GM18498 (cell line): ENCODE measurements at regions not wholly inside any gene's neighbourhood (a gene's known extent, or its start where the extent isn't known, plus 50 kb on each side); places are given as distances from the start of the nearest gene placed in this dataset.

Source experiments
- ATAC-seq: cut with Tn5 transposase; IDR thresholded peaks from one replicate; pipeline ENCODE4 v1.9.1; 2021; ENCODE audit warnings: mild to moderate bottlenecking, moderate library complexity; ENCODE audit not compliant: unreplicated experiment

DNA sequence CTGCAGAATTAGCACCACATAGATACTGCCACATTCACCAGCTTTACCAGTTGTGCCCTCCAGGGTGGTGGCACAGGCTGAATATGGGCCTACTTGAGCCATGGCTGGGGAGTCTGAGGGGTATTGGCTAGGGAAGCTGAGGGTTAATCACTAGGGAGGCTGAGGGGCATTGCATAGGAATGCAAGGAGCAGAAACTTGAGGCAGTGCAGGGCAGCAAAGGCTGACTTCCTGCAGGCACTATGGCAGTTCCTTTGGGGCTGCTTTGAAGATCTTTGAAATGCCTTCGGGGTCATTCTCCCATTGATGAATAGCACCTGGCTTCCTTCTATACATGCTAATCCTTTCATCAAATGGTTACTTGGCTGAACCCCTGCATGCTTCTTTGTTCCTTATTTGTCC, 171.5 kb downstream of the RCN1 start:
- ATAC-seq, result no peak

DNA sequence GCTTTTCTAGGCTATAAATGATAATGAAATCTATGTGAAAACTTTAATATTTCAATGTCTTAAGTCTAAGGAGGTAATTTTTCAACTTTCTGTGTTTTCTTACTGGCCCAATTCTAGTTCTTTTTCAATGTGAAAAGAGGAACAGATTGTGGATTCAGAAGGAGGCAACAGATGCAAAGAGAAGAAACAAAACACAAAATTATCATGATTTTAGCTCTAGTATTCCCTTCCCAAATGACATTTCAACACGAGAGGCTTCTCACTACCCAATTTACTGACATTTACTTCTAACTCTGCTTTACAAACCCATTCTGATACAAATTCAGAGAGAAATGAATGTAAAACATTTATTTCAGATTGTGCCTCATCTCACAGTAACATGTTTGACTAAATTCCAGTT, 169.4 kb downstream of the WT1 start:
- no peak for ATAC-seq

DNA sequence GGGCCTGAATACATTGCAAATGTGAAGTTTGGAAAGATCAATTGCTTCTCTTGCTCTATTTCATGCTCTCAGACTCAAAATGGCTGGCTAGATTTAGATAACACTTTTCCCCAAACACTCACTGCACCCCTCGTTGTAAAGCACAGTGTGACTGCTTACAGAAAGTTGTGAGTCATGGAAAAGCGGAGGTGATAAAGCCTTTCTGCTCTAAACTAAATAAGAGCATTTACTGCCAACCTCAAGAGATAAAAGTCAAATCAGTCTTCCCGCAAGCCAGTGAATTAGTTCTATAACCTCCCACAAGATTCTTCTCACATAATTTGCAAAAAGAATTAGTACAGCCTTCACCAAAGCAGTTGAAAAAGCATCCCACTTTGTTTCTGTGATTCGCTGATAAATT, 168.7 kb downstream of the WT1 start:
- ATAC-seq, result no peak

DNA sequence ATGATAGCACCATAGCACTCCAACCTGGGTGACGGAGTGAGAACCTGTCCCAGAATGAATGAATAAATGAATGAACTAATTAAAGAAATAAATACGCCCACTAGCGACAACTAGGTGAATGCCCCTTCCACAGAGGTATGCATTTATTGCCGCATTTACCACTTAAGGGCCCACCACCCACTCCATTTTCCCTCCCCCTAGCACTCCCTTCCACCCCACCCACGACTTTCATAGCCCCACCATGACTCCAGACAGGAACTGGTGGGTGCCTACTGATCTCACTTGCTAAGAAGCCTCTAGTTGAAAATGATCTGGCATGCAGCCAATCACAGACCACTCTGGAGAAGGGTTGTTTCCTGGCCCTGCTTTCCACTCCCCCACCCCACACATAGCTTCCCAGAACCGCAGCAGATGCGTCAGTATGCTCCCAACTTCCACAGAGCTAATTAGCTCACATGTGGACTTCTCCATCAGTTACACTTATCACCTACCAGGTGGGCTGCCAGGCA, 167.6 kb downstream of the WT1 start:
- ATAC-seq, result no peak

DNA sequence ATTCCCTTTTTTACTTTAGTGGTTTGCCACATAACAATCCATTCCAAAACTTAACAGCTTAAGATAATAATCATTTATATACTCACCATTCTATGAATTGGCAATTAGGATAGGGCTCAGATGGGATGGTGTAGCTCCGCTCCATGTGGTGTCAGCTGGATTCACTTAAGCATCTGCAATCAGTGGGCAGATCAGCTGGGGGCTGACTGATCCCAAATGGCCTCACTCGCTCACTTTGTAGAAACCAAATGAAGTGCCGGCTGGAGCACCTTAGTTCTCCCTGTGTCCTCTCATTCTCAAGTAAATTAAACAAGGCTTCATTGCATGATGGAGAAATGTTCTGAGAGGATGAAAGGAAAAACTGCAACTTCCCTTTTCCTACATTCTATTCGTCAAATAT, 161.4 kb downstream of the WT1 start:
- ATAC-seq, result no peak

DNA sequence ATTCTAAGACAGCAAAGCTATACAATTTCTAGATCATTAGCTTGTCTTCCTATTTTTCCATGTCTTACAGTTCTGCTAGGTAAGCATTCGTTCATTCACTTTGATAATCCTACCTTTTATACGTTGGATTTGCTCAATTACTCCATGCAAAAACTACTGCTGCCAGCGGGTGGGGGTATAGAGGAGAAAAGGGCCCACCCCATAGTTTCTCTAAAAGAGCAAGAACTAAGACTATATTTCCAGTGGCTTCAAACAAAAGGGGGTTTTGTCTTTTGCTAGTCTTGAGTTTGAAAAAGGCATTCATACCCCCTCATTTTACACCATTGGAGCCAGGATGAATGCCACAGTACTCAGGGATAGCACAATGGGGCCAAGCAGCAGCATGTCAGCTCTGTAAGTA, 155.7 kb downstream of the WT1 start:
- no peak for ATAC-seq

DNA sequence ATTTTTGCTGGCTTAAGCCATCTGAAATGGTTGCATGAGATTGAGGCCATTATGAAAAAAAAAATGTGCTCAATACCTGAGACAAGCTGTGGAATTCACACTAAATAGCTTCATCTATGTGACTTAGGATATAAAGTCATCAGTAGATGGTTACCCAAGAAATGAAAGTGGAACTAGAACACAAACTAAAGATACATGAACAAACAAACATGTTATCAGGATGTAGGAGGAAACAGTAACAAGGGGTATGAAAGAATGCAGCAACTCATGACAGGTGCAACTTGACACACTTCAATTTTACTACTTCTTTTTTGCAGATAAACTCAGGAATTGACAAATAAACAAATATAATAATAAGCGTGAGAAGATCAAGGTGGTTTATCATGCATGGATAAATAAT, 155.0 kb downstream of the WT1 start:
- ATAC-seq, result no peak

DNA sequence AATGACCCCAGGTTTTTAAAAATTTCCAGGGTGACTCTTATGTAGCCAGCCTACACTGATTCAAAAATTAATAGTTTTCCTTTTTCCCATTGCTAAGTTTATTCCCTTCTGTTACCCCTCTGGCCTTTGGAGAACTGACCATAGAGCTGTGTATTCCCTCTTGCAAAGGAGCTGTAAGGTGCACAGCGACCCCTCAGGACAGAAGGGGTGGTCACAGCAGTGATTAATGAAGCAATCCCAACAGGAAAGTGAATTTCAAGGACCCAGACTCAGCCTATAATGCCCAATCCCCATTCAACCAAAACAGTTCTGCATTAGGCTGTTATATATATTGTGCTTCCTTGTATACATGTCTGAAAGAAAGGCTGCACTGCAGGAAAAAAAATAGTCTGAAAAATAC, 147.1 kb downstream of the WT1 start:
- no peak for ATAC-seq

DNA sequence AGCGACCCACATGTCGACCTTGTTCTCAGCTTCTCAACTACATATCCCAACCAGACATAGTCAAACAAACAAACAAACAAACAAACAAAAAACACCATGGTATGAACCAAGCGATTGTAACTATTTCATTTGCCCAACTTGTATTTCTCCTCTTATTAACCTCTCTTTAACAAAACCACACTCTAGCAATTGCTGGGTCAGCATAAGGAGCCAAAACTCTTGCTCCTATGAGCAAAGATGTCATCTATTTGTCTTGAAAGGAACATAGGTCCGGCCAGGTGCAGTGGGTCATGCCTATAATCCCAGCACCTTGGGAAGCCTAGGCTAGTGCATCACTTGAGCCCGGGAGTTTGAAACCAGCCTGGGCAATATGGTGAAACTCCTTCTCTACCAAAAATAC, 145.6 kb downstream of the WT1 start:
- no peak for ATAC-seq

DNA sequence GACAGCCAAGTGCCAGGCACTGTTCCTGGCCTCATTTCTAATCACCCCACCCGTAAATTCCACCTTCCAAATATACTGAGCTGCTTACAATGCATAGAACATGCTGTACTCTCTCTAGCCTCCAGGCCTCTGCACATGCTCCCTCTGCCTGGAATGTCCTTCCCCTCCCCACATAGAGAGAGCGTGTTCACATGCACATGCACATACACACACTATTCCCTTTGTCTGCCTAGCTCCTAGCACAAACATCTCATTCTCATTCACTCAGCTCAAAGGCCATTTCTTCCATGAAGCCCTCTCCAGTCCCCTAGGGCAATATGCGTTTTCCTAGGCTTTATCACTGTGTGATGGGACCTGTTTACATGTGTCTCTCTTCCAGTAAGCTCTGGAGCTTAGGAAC, 144.6 kb downstream of the WT1 start:
- no peak for ATAC-seq

DNA sequence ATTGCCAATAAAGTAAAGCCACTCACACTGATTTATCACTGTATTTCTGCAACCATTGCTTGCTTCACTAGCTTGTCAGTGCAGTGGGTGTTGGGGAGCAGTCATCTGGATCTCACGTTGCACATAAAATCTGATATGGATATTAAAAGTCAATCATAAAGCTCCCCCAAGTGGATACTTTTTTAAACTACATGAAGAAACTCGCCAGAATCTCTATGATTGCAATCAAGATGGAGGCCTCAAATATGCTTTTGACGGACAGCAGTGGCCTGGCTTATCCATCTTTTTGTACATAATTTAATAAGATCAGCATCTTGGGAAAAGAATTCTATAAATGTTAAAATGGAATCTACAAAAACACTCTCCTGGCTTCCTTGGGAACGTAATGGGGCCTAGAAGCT, 137.7 kb downstream of the WT1 start:
- ATAC-seq, result no peak

DNA sequence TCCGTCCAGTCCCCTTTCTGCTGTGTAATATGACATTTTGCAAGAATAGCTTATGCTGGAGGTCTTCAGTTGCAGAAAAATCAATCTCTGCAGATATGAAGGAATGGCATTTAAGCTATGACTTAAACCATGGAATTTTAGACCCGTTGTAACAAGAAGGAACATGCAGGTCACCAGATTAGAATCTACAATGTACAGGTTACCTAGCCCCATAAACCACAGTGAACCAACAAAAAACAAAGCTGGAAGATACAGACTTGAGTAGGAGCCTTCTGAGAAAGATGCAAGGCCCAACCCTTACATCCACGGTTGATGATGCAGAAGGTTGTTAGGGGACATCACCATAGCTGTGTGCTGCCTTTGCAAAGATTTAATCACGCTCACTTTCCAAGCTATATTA, 132.5 kb downstream of the WT1 start:
- no peak for ATAC-seq

DNA sequence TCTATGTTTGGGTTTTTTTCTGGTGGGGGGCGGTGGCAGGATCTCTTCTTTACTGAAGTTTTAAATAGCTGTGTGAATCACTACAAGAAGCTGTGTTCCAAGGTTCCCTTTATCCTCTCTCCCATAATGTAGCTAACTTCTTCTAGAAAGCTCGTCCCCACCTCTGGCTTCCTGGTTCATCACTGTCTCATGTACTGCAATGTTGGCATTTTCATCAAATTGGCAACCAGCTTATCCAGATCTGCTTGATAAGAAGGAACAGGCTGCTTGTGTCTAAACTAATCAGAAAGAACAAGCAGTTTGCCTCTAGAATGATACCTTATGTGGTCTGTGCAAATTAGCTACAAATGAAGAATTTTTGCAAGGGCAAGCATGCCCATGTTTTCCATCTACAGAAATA, 130.8 kb downstream of the WT1 start:
- ATAC-seq, result no peak

DNA sequence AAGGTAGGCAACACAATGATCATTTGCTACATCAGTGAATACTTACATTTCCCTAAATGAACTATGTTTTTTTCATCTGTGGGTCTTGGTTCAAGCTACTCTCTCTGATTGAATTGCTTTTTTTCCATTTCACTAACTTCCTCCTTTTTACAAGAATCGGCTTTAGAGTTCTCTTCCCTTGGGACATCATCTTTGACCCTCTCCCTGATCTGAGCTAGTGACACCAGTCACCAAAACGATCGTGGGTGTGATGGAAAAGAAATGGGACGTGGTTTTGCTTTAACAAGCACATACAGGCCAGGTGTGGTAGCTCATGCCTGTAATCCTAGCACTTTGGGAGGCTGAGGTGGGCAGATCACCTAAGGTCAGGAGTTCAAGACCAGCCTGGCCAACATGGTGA, 129.9 kb downstream of the WT1 start:
- ATAC-seq, result no peak

DNA sequence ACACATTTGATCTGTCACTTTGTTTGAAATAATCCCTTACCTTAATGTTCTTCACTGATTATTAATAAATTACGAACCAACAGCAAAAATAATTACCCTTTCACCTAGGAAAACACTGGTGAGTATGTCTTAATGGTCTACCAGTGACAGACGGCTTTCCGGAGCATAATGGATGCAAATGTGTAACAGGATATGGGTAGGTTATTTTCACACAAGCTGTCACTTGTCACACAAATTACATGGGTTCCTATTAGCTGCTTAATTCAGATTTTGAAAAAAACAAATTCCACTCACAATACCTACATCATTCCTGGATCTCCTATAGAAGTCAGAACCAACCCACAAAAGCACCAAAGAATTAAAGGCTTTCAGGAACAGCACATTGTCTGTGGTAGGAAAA, 127.9 kb downstream of the WT1 start:
- no peak for ATAC-seq

DNA sequence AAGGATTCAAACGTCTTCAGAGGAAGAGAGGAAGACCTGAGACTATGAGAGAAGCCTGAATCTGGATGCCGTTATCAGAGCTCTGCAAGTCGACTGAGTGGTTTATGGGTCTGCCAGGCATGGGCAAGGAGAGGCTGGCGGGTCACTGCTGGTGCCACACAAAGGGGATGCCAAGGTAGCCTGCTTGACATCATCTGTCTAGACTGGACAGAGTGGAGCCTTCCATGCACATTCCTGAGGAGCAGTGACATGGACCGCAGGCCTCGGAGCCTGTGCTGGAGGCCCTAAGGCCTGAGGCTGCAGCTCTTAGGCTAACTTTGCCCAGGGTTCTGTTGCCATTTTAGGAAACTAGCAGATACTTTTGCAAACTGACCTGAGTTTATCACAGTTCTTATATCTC, 127.4 kb downstream of the WT1 start:
- no peak for ATAC-seq

DNA sequence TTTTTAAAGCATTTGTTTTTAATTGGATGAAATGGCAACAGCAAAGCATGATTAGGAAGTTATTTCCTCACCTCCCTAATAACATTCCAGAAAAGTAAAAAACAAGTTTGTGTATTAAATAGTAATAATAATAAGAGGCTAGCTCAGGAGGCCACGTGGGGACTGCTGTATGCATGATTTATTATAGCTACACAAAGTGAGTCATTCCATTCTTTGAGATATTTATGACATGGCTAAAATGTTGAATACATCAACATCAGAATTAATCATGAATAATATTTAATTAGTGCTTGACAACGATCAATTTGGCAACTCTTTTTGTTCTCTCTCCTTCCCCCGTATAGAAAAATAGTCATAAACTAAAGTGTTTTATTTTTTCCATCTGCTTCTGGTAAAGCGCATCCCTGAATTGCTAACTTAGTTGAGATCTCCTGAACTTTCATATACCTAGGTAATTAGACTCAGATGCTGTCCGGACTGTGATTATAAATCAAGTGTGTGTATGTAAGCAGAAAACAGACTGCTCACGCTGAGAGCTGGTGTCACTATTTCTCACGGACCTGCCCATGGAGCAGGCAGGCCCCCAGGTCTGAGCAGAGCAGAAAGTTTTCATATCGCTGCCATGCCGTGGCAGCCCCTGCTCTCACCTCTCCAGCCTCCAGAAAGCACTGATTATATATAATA, 125.7 kb downstream of the WT1 start:
- ATAC-seq, result no peak

DNA sequence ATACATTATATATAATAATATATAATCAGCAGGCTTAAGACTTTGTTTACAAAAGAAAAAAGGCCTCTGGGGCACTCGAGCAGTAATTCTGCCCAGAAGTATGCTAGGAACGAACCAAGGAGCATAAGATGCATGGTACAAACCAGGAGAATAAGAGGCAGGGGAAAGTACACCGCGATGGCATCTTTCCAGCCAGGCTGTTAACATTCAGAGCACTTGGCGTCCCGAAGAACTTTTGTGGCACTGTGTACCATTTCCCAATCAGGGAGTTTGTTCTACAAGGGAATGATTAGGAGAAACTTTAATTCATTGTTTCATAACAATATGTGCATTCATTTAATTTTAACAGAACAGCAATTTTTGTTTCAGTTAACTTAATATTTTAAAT, 125.1 kb downstream of the WT1 start:
- no peak for ATAC-seq

DNA sequence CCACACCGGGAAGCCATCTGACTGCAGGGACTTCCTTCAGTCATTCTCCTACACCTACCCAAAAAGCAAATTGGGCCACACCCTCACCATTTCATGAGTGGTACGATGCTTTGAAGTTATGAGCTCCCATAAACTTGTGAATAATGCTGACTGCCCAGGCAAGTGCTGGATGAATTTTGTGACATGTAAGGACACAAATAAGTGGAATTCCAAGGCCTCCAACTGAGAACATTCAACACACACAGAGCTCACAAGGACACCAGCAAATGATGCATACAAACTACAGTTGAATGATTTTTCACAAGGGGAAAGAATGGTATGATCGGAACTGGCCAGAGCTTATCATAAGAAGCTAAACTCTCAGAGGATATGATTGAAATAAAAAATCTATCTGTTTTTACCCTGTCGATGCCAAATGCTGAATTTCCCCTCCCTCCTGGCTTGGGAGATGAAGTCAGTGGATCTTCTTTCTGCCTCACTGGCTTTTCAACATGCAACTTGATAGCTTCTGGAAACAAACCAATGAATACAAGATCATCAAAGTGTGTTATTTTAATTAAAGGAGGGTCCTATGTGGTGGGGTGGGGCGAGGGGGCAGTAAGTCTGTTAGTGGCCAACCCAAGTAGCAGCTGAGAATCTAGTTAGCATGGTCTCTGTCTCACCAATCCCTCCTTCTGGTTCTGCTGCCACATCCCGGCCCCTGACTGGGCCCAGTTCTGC, 123.8 kb downstream of the WT1 start:
- ATAC-seq, result no peak

DNA sequence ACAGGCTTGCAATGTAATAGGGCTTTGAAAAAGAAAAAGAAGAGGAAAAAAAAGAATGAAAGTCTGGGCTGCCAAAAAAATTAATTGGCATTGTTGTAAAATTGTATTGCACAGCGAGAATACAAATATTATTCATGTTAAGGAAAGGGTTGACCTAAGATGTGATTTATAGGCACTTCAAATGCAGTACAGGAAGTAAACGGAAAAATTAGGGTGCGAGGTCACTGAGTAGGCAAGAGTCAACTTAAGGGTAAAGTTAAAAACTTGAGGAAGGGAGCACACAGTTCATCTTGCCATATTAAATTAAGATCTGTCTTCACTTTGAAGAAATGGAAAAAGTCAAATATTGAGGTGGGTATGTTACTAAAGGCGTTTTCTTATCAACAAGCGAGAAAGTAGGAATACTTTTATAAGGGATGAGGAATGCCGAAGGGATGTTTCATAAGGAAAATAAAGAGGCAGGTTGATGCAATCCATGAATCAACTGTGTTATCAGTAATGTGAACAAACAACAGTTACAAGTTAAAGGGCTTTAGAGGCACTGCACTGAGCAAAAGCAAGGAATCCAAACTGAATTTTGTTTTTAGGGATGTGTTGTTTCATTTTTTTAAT, 123.0 kb downstream of the WT1 start:
- no peak for ATAC-seq

DNA sequence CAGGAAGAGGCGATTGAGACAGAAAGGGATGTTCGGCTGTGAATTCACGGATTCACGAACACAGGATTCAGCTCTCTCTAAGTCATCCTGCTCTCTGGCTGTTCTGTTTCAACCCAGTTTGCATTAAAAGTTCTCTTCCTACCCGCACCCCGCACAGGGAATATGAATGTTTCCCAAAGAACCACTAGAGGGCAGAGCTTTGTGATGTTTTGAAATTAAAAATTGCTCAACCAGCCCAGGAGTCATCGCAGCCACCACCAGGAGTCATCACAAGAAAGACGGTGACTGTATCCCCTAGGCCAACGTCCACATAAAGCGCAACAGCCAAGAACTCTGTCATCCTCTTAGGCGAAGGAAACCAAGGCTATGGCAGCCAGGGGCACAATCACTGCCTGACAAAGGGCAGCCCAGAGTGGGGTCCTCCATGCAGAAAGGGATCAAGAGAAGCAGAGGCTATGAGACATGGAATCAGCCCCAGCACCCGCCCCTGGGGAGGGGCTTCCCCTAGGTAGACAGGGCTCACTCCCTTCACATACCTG, 122.4 kb downstream of the WT1 start:
- peak; percentile 55 for ATAC-seq

DNA sequence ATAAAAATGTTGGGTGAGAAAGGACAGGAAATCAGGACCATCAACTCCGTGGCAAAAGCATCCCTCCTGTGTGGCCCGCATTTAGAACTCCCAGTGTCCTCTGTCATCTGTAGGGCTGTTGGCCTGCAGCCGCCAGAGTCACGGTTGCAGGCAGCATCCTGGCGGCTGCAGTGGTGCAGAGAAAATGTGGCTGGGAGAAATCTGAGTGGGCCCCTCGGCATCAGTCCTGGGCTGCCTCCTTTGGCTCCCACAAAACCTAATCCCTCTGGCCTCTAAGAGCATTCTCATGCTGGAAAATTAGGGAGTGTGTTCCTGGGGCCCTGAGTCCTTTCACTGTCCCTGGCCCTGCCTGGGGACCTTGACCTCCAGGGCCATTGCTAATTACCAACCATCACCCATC, 121.9 kb downstream of the WT1 start:
- no peak for ATAC-seq
